ENCODE measurements at regions not wholly inside any gene's neighbourhood (a gene's known extent, or its start where the extent isn't known, plus 50 kb on each side); places are given as distances from the start of the nearest gene placed in this dataset.

- no peak for DNase-seq (ENCODE audit: low read depth)
Measured at GRCh38 chr1:88549536-88549935, 134.5 kb upstream of the PKN2 start.

DNA sequence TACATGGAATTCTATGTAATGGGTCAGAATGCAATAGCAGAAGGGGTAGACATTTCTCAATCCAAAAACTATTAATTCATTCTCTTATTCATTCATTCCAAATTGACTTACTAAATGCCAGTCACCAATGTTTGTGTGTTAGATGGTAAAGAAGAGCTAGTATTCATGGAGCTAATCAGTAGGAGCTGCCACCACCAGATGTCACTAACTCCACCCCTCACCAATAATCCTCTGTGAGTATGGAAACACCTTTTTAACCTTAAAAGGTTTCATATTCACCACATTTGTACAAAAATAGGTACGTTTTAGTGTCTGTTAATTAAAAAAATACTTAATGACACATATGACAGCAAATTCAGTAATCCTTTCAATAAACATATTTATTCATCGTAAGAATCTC, 131.8 kb upstream of the PKN2 start:
- POLR2A ChIA-PET = no interaction called here
- no peak for DNase-seq (ENCODE audit: low read depth)
- H3K27me3 ChIP-seq (ENCODE audit: control insufficient read depth, insufficient read depth, low read length) = no peaks in the 10 kb centered on the region
- H3K36me3 ChIP-seq (ENCODE audit: control insufficient read depth, insufficient read depth, low read length) = no peaks in the 10 kb centered on the region
- CTCF ChIA-PET = no interaction called here
- TF ChIP-seq, protein P1, sequence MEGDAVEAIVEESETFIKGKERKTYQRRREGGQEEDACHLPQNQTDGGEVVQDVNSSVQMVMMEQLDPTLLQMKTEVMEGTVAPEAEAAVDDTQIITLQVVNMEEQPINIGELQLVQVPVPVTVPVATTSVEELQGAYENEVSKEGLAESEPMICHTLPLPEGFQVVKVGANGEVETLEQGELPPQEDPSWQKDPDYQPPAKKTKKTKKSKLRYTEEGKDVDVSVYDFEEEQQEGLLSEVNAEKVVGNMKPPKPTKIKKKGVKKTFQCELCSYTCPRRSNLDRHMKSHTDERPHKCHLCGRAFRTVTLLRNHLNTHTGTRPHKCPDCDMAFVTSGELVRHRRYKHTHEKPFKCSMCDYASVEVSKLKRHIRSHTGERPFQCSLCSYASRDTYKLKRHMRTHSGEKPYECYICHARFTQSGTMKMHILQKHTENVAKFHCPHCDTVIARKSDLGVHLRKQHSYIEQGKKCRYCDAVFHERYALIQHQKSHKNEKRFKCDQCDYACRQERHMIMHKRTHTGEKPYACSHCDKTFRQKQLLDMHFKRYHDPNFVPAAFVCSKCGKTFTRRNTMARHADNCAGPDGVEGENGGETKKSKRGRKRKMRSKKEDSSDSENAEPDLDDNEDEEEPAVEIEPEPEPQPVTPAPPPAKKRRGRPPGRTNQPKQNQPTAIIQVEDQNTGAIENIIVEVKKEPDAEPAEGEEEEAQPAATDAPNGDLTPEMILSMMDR (IDR thresholded peaks at IDR 0.05; ENCODE audit: insufficient read depth, low read depth, low read length) = no peak
- no peak overlapping the region for H3K4me3 ChIP-seq (ENCODE audit: low read depth, low read length)

More at GRCh38 chr1:88549536-88549935, 134.5 kb upstream of the PKN2 start:
- H3K27me3 ChIP-seq (ENCODE audit: control insufficient read depth, insufficient read depth, low read length) = no peaks in the 10 kb centered on the region
- TF ChIP-seq, protein P1 (IDR thresholded peaks at IDR 0.05; ENCODE audit: insufficient read depth, low read depth, low read length) = peak; percentile 26; the same call in 1 of the 2 replicates
- ChIA-PET POLR2A (no interaction called here), CTCF (interaction anchor here (0.9 kb wide), 1 partner anchor 83 kb away, joined by 3 read pairs; no protein-coding TSS in a partner anchor)
- H3K4me3 ChIP-seq (ENCODE audit: low read depth, low read length) = no peak overlapping the region
- no peaks in the 10 kb centered on the region for H3K36me3 ChIP-seq (ENCODE audit: control insufficient read depth, insufficient read depth, low read length)

GRCh38 chr1:88557014-88557413, 127.1 kb upstream of the PKN2 start:
- Histone ChIP-seq H3K4me3 (ENCODE audit: low read depth, low read length) (no peak overlapping the region), H3K36me3 (ENCODE audit: control insufficient read depth, insufficient read depth, low read length) (no peaks in the 10 kb centered on the region), H3K27me3 (ENCODE audit: control insufficient read depth, insufficient read depth, low read length) (no peaks in the 10 kb centered on the region)
- POLR2A ChIA-PET = no interaction called here
- DNase-seq (ENCODE audit: low read depth) = no peak
- TF ChIP-seq, protein P1 (IDR thresholded peaks at IDR 0.05; ENCODE audit: insufficient read depth, low read depth, low read length) = no peak
- CTCF ChIA-PET = interaction anchor here (1.1 kb wide), 1 partner anchor 94 kb away, joined by 6 read pairs; no protein-coding TSS in a partner anchor

- no peak for DNase-seq (ENCODE audit: low read depth)
- CTCF ChIA-PET = no interaction called here
- TF ChIP-seq, protein P1 (IDR thresholded peaks at IDR 0.05; ENCODE audit: insufficient read depth, low read depth, low read length) = no peak
- POLR2A ChIA-PET = no interaction called here
- Histone ChIP-seq H3K4me3 (ENCODE audit: low read depth, low read length) (no peak overlapping the region), H3K27me3 (ENCODE audit: control insufficient read depth, insufficient read depth, low read length) (no peaks in the 10 kb centered on the region), H3K36me3 (ENCODE audit: control insufficient read depth, insufficient read depth, low read length) (no peaks in the 10 kb centered on the region)
Measured at GRCh38 chr1:88560621-88561020, 123.5 kb upstream of the PKN2 start.

- Histone ChIP-seq H3K36me3 (ENCODE audit: control insufficient read depth, insufficient read depth, low read length) (no peaks in the 10 kb centered on the region), H3K4me3 (ENCODE audit: low read depth, low read length) (no peak overlapping the region), H3K27me3 (ENCODE audit: control insufficient read depth, insufficient read depth, low read length) (no peaks in the 10 kb centered on the region)
- no peak for DNase-seq (ENCODE audit: low read depth)
- TF ChIP-seq, protein P1 (IDR thresholded peaks at IDR 0.05; ENCODE audit: insufficient read depth, low read depth, low read length) = no peak
- POLR2A ChIA-PET = no interaction called here
- CTCF ChIA-PET = no interaction called here
Measured at GRCh38 chr1:88562991-88563390, 121.1 kb upstream of the PKN2 start.
